ENCODE measurements at regions not wholly inside any gene's neighbourhood (a gene's known extent, or its start where the extent isn't known, plus 50 kb on each side); places are given as distances from the start of the nearest gene placed in this dataset.

GRCh38 chr2:9057939-9058761 is 54.7 kb upstream of the MBOAT2 start:
- H3K36me3 ChIP-seq (ENCODE audit: insufficient read depth, low read length) = no peaks in the 10 kb centered on the region
- no peak overlapping the region for H3K4me2 ChIP-seq (ENCODE audit: low read depth, low read length, poor library complexity, severe bottlenecking)
- TF ChIP-seq EZH2phosphoT487 (IDR thresholded peaks at IDR 0.05; ENCODE audit: borderline replicate concordance) (no peak), CTCF (conservative IDR thresholded peaks at IDR 0.05; ENCODE audit: low read length) (no peak)
- H2AFZ ChIP-seq (ENCODE audit: low read length) = no peak overlapping the region; the same call in 1 of the 2 replicates
- H3K4me3 ChIP-seq (ENCODE audit: low read length, poor library complexity, severe bottlenecking) = no peak overlapping the region
- no peaks in the 10 kb centered on the region for H3F3A ChIP-seq (ENCODE audit: low read depth)
- no peaks in the 10 kb centered on the region for H3K9me2 ChIP-seq (replicated peaks; ENCODE audit: low read depth, low read length)
- H3K27me3 ChIP-seq (ENCODE audit: insufficient read depth, low read length, poor library complexity, severe bottlenecking) = no peaks in the 10 kb centered on the region
- no peaks in the 10 kb centered on the region for H3K9me3 ChIP-seq (ENCODE audit: insufficient read depth, low read depth, low read length)
- no peaks in the 10 kb centered on the region for H3K79me2 ChIP-seq (ENCODE audit: insufficient read depth, low read length)
- H4K20me1 ChIP-seq (ENCODE audit: insufficient read depth, low read length, poor library complexity, severe bottlenecking) = no peaks in the 10 kb centered on the region
- peaks cover 2% of the 10 kb centered on the region for H3K4me1 ChIP-seq (ENCODE audit: insufficient read depth, low read length, poor library complexity, severe bottlenecking)
- no peak overlapping the region for H3K9ac ChIP-seq (ENCODE audit: low read depth, low read length, poor library complexity, severe bottlenecking)

DNA sequence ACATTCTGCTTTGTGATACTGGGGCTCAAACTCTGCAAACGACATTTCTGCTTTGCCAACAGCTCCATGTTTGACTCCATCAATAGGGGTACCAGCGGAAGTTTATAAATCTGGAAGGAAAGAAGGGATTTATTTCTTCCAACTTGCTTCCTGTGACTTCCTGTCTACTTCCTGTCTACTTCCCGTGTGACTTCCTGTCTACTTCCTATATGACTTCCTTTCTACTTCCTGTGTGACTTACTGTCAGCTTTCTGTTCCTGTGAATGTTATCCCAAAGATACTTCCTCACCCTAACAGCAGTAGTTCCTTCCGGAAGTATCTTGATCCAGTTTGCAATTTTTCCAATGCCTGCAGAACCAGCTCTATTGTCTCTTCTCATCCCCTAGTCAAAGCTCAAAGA is 52.0 kb upstream of the MBOAT2 start:
- Histone ChIP-seq H3K4me2 (ENCODE audit: low read depth, low read length, poor library complexity, severe bottlenecking) (no peak overlapping the region), H3K4me3 (ENCODE audit: low read length, poor library complexity, severe bottlenecking) (no peak overlapping the region), H2AFZ (ENCODE audit: low read length) (no peak overlapping the region), H3K36me3 (ENCODE audit: insufficient read depth, low read length) (no peaks in the 10 kb centered on the region), H3F3A (ENCODE audit: low read depth) (no peaks in the 10 kb centered on the region), H3K27me3 (ENCODE audit: insufficient read depth, low read length, poor library complexity, severe bottlenecking) (no peaks in the 10 kb centered on the region), H3K9ac (ENCODE audit: low read depth, low read length, poor library complexity, severe bottlenecking) (no peak overlapping the region), H4K20me1 (ENCODE audit: insufficient read depth, low read length, poor library complexity, severe bottlenecking) (no peaks in the 10 kb centered on the region), H3K79me2 (ENCODE audit: insufficient read depth, low read length) (no peaks in the 10 kb centered on the region), H3K9me3 (ENCODE audit: insufficient read depth, low read depth, low read length) (no peaks in the 10 kb centered on the region), H3K4me1 (ENCODE audit: insufficient read depth, low read length, poor library complexity, severe bottlenecking) (peaks cover 10% of the 10 kb centered on the region), H3K9me2 (replicated peaks; ENCODE audit: low read depth, low read length) (no peaks in the 10 kb centered on the region)
- TF ChIP-seq CTCF (conservative IDR thresholded peaks at IDR 0.05; ENCODE audit: low read length) (no peak), EZH2phosphoT487 (IDR thresholded peaks at IDR 0.05; ENCODE audit: borderline replicate concordance) (no peak)

DNA sequence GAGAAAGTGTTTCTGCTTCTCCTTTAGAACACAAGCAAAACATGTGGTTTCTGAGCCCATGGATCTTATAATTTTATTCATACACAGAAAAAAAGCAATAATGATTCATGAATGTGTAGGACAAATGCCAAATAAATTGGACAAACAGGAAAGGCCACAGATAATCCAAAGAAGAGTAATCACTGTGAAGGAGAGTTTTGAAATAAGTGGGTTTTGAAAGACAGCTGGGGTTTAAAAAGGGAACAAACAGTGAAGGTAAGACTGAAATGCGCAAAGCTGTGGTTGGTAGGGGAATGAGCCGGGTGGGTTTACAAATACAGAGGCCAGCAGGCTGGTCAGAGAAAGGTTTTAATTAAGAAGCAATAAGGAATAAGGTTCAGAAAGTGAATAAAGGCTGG is 50.0 kb upstream of the MBOAT2 start:
- TF ChIP-seq EZH2phosphoT487 (IDR thresholded peaks at IDR 0.05; ENCODE audit: borderline replicate concordance) (no peak), CTCF (conservative IDR thresholded peaks at IDR 0.05; ENCODE audit: low read length) (no peak)
- Histone ChIP-seq H3K4me3 (ENCODE audit: low read length, poor library complexity, severe bottlenecking) (no peak overlapping the region), H2AFZ (ENCODE audit: low read length) (0 out of 2 replicates have a peak overlapping the region, but pooled peaks have one; percentile 14)

More for the DNA sequence above, 50.0 kb upstream of the MBOAT2 start:
- no peak overlapping the region for H3K9ac ChIP-seq (ENCODE audit: low read depth, low read length, poor library complexity, severe bottlenecking)
- no peaks in the 10 kb centered on the region for H3K79me2 ChIP-seq (ENCODE audit: insufficient read depth, low read length)
- H4K20me1 ChIP-seq (ENCODE audit: insufficient read depth, low read length, poor library complexity, severe bottlenecking) = no peaks in the 10 kb centered on the region
- H3K27me3 ChIP-seq (ENCODE audit: insufficient read depth, low read length, poor library complexity, severe bottlenecking) = no peaks in the 10 kb centered on the region
- no peak overlapping the region for H3K4me2 ChIP-seq (ENCODE audit: low read depth, low read length, poor library complexity, severe bottlenecking)
- H3K4me1 ChIP-seq (ENCODE audit: insufficient read depth, low read length, poor library complexity, severe bottlenecking) = peaks cover 10% of the 10 kb centered on the region
- no peaks in the 10 kb centered on the region for H3K36me3 ChIP-seq (ENCODE audit: insufficient read depth, low read length)
- no peaks in the 10 kb centered on the region for H3F3A ChIP-seq (ENCODE audit: low read depth)
- H3K9me2 ChIP-seq (replicated peaks; ENCODE audit: low read depth, low read length) = no peaks in the 10 kb centered on the region
- no peaks in the 10 kb centered on the region for H3K9me3 ChIP-seq (ENCODE audit: insufficient read depth, low read depth, low read length)
